Panc1 (cell line): ENCODE measurements at regions not wholly inside any gene's neighbourhood (a gene's known extent, or its start where the extent isn't known, plus 50 kb on each side); places are given as distances from the start of the nearest gene placed in this dataset.

Experiments
- ATAC-seq: fragments of 200-7000 bp; cut with Tn5 transposase; 2 replicates; pipeline ENCODE4 v1.9.1; 2020; ENCODE audit warnings: mild to moderate bottlenecking, moderate library complexity
- BruUV-seq: library from RNA; stranded (reverse); fragments of 400-500 nt; replicated peaks from 2 replicates; lab custom pipeline; 2021; lab: Mats Ljungman, UMichigan
- CTCF ChIA-PET: fragments of 300-600 bp; sonication (Branson Sonifier 250); formaldehyde crosslinking; loops from one replicate; lab custom pipeline; 2022; ENCODE audit warnings: antibody characterized with exemption; lab: Charles Lee
- POLR2A ChIA-PET: fragments of 300-600 bp; sonication (Branson Sonifier 250); formaldehyde crosslinking; loops from one replicate; lab custom pipeline; 2022; ENCODE audit warnings: antibody characterized with exemption; lab: Charles Lee
- DNase-seq: peaks from one replicate; pipeline ENCODE4 v3.0.0-alpha.2; 2010; ENCODE audit warnings: low read depth, low spot score
- H3K27ac ChIP-seq: 2 replicates; pipeline ENCODE4 v1.5.1; 2011; ENCODE audit warnings: mild to moderate bottlenecking, low read length, inconsistent platforms
- H3K27me3 ChIP-seq: fragments of 200-500 bp; sonication (Bioruptor generic); 2 replicates; pipeline ENCODE4 v1.6.0; 2014; ENCODE audit warnings: low read length, inconsistent platforms; ENCODE audit not compliant: control insufficient read depth, insufficient read depth
- H3K36me3 ChIP-seq: fragments of 200-500 bp; sonication (Bioruptor generic); 2 replicates; pipeline ENCODE4 v1.5.1; 2014; ENCODE audit warnings: inconsistent platforms, mild to moderate bottlenecking, low read length, moderate library complexity; ENCODE audit not compliant: control insufficient read depth, insufficient read depth
- H3K4me1 ChIP-seq: 2 replicates; pipeline ENCODE4 v1.5.1; 2011; ENCODE audit warnings: inconsistent platforms, mild to moderate bottlenecking, low read length, moderate library complexity; ENCODE audit not compliant: control insufficient read depth, insufficient read depth
- H3K4me3 ChIP-seq, 2 experiments: 2 replicates each; pipeline ENCODE4 v1.5.1; 2011 to 2012; ENCODE audit warnings: low read depth in 2 of 2, low read length in 2 of 2, mild to moderate bottlenecking in 2 of 2, inconsistent platforms in 1 of 2, moderate library complexity in 1 of 2
- H3K9me3 ChIP-seq: fragments of 200-500 bp; sonication (Bioruptor generic); 2 replicates; pipeline ENCODE4 v1.5.1; 2014; ENCODE audit warnings: low read depth, mild to moderate bottlenecking, inconsistent platforms, low read length, moderate library complexity; ENCODE audit not compliant: control insufficient read depth, insufficient read depth
- CTCF ChIP-seq: fragments of 450-650 bp; IDR thresholded peaks from 2 replicates; pipeline ENCODE4 v1.5.1; 2017; ENCODE audit warnings: mild to moderate bottlenecking
- POLR2AphosphoS5 ChIP-seq: IDR thresholded peaks from 2 replicates; pipeline ENCODE4 v1.6.1; 2012; ENCODE audit warnings: mild to moderate bottlenecking, low read depth, low read length, moderate library complexity
- REST ChIP-seq, 2 experiments: IDR thresholded peaks; 2 replicates each; pipeline ENCODE4 v1.6.1; 2011 to 2012; ENCODE audit warnings: low read depth in 2 of 2, control low read depth in 1 of 2, low read length in 1 of 2, mild to moderate bottlenecking in 1 of 2, moderate library complexity in 1 of 2; ENCODE audit not compliant: insufficient read depth in 1 of 2
- SIN3A ChIP-seq: IDR thresholded peaks from 2 replicates; pipeline ENCODE4 v1.6.1; 2012; ENCODE audit warnings: low read depth, mild to moderate bottlenecking, low read length, moderate library complexity, borderline replicate concordance; ENCODE audit not compliant: insufficient read depth
- TCF7L2 ChIP-seq: IDR thresholded peaks from 2 replicates; pipeline ENCODE4 v1.6.1; 2011; ENCODE audit warnings: mild to moderate bottlenecking, low read depth, low read length, inconsistent platforms
- in situ Hi-C: cut with HindIII; loops from 2 replicates; pipeline ENCODE4 v1.10.0; 2016; ENCODE audit warnings: low sequenced_read_pairs, low pct_unique_long_range_greater_than_20kb
- intact Hi-C: fragments of 100-400 bp; cut with micrococcal nuclease; formaldehyde crosslinking; loops from one replicate; pipeline ENCODE4 v1.10.0; 2022; ENCODE audit not compliant: unreplicated experiment

- ATAC-seq (no peak), DNase-seq (no peak)
- Histone ChIP-seq H3K36me3 (no peaks in the 10 kb centered on the region), H3K27ac (no peak overlapping the region), H3K9me3 (no peaks in the 10 kb centered on the region), H3K4me3 (no peak overlapping the region), H3K27me3 (no peaks in the 10 kb centered on the region), H3K4me1 (no peaks in the 10 kb centered on the region)
- no peak for TF ChIP-seq TCF7L2
- no peak for TF ChIP-seq SIN3A
- CTCF ChIA-PET: no interaction called here
- in situ Hi-C loops: no loop called here
- intact Hi-C loops: no loop called here
- POLR2A ChIA-PET: no interaction called here
- BruUV-seq: no TSS peak
These were observed 592.2 kb downstream of the REEP3 start for GRCh38 chr10:64113375-64113774.

GRCh38 chr10:64113792-64114191, 592.6 kb downstream of the REEP3 start:
- Histone ChIP-seq H3K4me1 (no peaks in the 10 kb centered on the region), H3K27ac (no peak overlapping the region), H3K4me3 (no peak overlapping the region), H3K36me3 (no peaks in the 10 kb centered on the region), H3K27me3 (no peaks in the 10 kb centered on the region), H3K9me3 (no peaks in the 10 kb centered on the region)
- no TSS peak for BruUV-seq
- CTCF ChIA-PET: no interaction called here
- POLR2A ChIA-PET: no interaction called here
- DNase-seq (no peak), ATAC-seq (no peak)
- in situ Hi-C loops: no loop called here
- intact Hi-C loops: no loop called here
- TF ChIP-seq POLR2AphosphoS5 (no peak), SIN3A (no peak), CTCF (no peak), TCF7L2 (no peak), REST (IDR thresholded peaks at IDR 0.05; ENCODE audit: insufficient read depth in 1 of 2, low read depth in 2 of 2, low read length in 1 of 2) (no peak)

- no TSS peak for BruUV-seq
- no peaks in the 10 kb centered on the region for H3K27me3 ChIP-seq
- POLR2A ChIA-PET: no interaction called here
- ATAC-seq (no peak), DNase-seq (no peak)
- no peak for TF ChIP-seq CTCF
- no peak for TF ChIP-seq REST (IDR thresholded peaks at IDR 0.05; ENCODE audit: insufficient read depth in 1 of 2, low read depth in 2 of 2, low read length in 1 of 2)
- no peak for TF ChIP-seq TCF7L2
- TF ChIP-seq SIN3A: no peak
- no peak for TF ChIP-seq POLR2AphosphoS5
- in situ Hi-C loops: no loop called here
- H3K4me3 ChIP-seq: no peak overlapping the region
- H3K9me3 ChIP-seq: no peaks in the 10 kb centered on the region
- H3K36me3 ChIP-seq: no peaks in the 10 kb centered on the region
- no peak overlapping the region for H3K27ac ChIP-seq
- no peaks in the 10 kb centered on the region for H3K4me1 ChIP-seq
- intact Hi-C loops: no loop called here
- CTCF ChIA-PET: interaction anchor here (0.6 kb wide), 1 partner anchor 183 kb away, joined by 3 read pairs; no protein-coding TSS in a partner anchor
These were observed 594.3 kb downstream of the REEP3 start for GRCh38 chr10:64115471-64115870.
